22Rv1 (cell line): ENCODE measurements at regions not wholly inside any gene's neighbourhood (a gene's known extent, or its start where the extent isn't known, plus 50 kb on each side); places are given as distances from the start of the nearest gene placed in this dataset.

Experiments
- H3K27ac ChIP-seq: fragments of 450-650 bp; 2 replicates; pipeline ENCODE4 v1.5.1; 2017
- ZFX ChIP-seq: fragments of 450-650 bp; IDR thresholded peaks from 2 replicates; pipeline ENCODE4 v1.6.1; 2017; ENCODE audit warnings: antibody characterized with exemption, borderline replicate concordance
- TF ChIP-seq, protein P1 (sequence below): fragments of 450-650 bp; IDR thresholded peaks from 2 replicates; pipeline ENCODE4 v1.5.1; 2017; ENCODE audit warnings: mild to moderate bottlenecking

- TF ChIP-seq, protein P1, sequence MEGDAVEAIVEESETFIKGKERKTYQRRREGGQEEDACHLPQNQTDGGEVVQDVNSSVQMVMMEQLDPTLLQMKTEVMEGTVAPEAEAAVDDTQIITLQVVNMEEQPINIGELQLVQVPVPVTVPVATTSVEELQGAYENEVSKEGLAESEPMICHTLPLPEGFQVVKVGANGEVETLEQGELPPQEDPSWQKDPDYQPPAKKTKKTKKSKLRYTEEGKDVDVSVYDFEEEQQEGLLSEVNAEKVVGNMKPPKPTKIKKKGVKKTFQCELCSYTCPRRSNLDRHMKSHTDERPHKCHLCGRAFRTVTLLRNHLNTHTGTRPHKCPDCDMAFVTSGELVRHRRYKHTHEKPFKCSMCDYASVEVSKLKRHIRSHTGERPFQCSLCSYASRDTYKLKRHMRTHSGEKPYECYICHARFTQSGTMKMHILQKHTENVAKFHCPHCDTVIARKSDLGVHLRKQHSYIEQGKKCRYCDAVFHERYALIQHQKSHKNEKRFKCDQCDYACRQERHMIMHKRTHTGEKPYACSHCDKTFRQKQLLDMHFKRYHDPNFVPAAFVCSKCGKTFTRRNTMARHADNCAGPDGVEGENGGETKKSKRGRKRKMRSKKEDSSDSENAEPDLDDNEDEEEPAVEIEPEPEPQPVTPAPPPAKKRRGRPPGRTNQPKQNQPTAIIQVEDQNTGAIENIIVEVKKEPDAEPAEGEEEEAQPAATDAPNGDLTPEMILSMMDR, result no peak
- TF ChIP-seq ZFX, result no peak
Observed at GRCh38 chr2:147198651-147199171, 646.1 kb upstream of the ACVR2A start.

GRCh38 chr2:147197754-147198483, 646.9 kb upstream of the ACVR2A start:
- no peak overlapping the region for H3K27ac ChIP-seq
- TF ChIP-seq ZFX, result no peak
- TF ChIP-seq, protein P1, result no peak

More at GRCh38 chr2:147198651-147199171, 646.1 kb upstream of the ACVR2A start:
- H3K27ac ChIP-seq, result no peak overlapping the region

DNA sequence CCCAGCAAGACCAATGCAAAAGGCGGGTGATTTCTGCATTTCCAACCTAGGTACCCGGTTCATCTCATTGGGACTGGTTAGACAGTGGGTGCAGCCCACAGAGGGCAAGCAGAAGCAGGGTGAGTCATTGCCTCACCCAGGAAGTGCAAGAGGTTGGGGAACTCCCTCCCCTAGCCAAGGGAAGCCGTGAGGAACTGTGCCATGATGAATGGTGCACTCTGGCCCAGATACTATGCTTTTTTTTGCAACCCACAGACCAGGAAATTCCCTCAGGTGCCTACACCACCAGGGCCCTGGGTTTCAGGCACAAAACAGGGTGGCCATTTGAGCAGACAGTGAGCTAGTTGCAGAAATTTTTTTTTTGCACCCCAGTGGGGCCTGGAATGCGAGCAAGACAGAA, 662.6 kb upstream of the ACVR2A start:
- H3K27ac ChIP-seq, result no peak overlapping the region
- TF ChIP-seq, protein P1, result no peak
- no peak for TF ChIP-seq ZFX

- no peak overlapping the region for H3K27ac ChIP-seq
- TF ChIP-seq ZFX, result no peak
- TF ChIP-seq, protein P1, result no peak
Observed at GRCh38 chr2:147181351-147182029, 663.3 kb upstream of the ACVR2A start.

DNA sequence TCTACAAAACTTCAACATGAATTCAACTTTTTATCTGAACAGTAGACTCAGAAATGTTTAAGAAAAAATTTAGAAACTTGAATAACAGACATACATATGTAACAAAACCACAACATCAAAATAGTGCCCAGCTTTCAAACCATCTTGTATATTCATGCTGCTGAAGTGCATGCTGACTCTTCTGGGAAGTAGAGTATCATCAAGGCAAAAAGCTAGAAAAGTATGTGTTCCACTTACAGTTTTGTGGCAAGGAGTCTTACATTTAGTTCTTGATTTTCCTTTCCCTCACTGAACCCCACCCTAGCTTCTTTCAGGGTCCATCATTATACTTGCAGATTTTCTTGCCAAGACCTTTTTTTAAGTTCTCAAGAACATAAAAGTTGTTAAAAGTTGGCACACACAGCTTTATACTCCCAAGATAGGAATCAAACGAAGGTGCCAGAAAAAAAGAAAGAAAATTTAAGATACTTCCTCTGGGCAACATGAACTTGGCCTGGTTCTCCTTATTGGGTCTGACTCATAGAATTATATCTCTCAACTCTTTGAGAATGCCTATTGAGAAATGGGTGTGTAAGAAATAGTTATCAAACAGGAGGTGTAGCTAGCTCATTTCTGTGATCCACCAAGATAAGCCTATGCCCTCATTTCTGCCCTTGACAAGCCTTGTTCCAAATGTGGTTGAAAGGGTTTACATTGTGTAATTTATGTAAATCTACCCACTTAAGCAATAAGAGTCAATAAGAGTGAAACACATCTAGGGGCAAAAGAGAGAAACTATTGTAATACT, 667.6 kb upstream of the ACVR2A start:
- TF ChIP-seq, protein P1, result no peak
- TF ChIP-seq ZFX, result no peak
- no peak overlapping the region for H3K27ac ChIP-seq

GRCh38 chr2:147174824-147175254, 670.0 kb upstream of the ACVR2A start:
- TF ChIP-seq, protein P1, result no peak
- no peak for TF ChIP-seq ZFX
- H3K27ac ChIP-seq, result no peak overlapping the region

GRCh38 chr2:147173798-147174197, 671.0 kb upstream of the ACVR2A start:
- TF ChIP-seq, protein P1, result no peak
- no peak for TF ChIP-seq ZFX
- H3K27ac ChIP-seq, result no peak overlapping the region
